CD14-positive monocyte (primary cell): ENCODE measurements at regions not wholly inside any gene's neighbourhood (a gene's known extent, or its start where the extent isn't known, plus 50 kb on each side); places are given as distances from the start of the nearest gene placed in this dataset.

Source experiments
- DNase-seq, 3 donors: peaks; one replicate each; pipeline ENCODE4 v3.0.0-alpha.2; 2011 to 2022
- H2AFZ ChIP-seq: 2 replicates; pipeline ENCODE4 v1.6.0; 2012; ENCODE audit warnings: mild to moderate bottlenecking, low read depth, low read length, inconsistent platforms; ENCODE audit not compliant: insufficient read depth, poor library complexity, severe bottlenecking
- H3K27ac ChIP-seq, 2 donors: 1 replicate in 1 of 2; 2 replicates in 1 of 2; pipeline ENCODE4 v1.5.1; 2012 to 2013; ENCODE audit warnings: low read length in 2 of 2, control low read depth in 1 of 2, inconsistent platforms in 1 of 2, low read depth in 1 of 2, mild to moderate bottlenecking in 1 of 2
- H3K27me3 ChIP-seq, 2 donors: one replicate each; pipeline versions ENCODE4 v1.6.0 to v1.6.1; 2011 to 2013; ENCODE audit warnings: low read length in 2 of 2; ENCODE audit not compliant: control insufficient read depth in 2 of 2, insufficient read depth in 2 of 2
- H3K36me3 ChIP-seq, 2 donors: replicated peaks in 1 of 2; 1 replicate in 1 of 2; 2 replicates in 1 of 2; pipeline versions ENCODE4 v1.5.1 to v1.6.1; 2012 to 2013; ENCODE audit warnings: low read length in 2 of 2, control low read depth in 1 of 2, inconsistent platforms in 1 of 2, mild to moderate bottlenecking in 1 of 2; ENCODE audit not compliant: insufficient read depth in 2 of 2, control insufficient read depth in 1 of 2
- H3K4me1 ChIP-seq, 2 donors: 1 replicate in 1 of 2; 2 replicates in 1 of 2; pipeline versions ENCODE4 v1.5.1 to v1.6.1; 2012 to 2013; ENCODE audit warnings: low read length in 2 of 2, control low read depth in 1 of 2, inconsistent platforms in 1 of 2, mild to moderate bottlenecking in 1 of 2, moderate library complexity in 1 of 2; ENCODE audit not compliant: insufficient read depth in 2 of 2, control insufficient read depth in 1 of 2
- H3K4me2 ChIP-seq: replicated peaks from 2 replicates; pipeline ENCODE3; 2012; ENCODE audit warnings: low read length, moderate library complexity, mild to moderate bottlenecking; ENCODE audit not compliant: poor library complexity, severe bottlenecking; ENCODE audit errors: extremely low read depth
- H3K4me3 ChIP-seq, 3 experiments: fragments of 200-600 bp in 1 of 3; sonication (generic) in 1 of 3; replicated peaks in 1 of 3; 1 replicate in 2 of 3; 2 replicates in 1 of 3; pipeline ENCODE4 v1.5.1; 2011 to 2013; ENCODE audit warnings: low read length in 3 of 3, mild to moderate bottlenecking in 3 of 3, control low read depth in 2 of 3, low read depth in 2 of 3, inconsistent platforms in 1 of 3, moderate library complexity in 1 of 3
- H3K79me2 ChIP-seq: 2 replicates; pipeline ENCODE4 v1.6.0; 2012; ENCODE audit warnings: mild to moderate bottlenecking, control low read depth, inconsistent platforms, low read length, moderate library complexity; ENCODE audit not compliant: insufficient read depth
- H3K9ac ChIP-seq: 2 replicates; pipeline ENCODE4 v1.6.0; 2017; ENCODE audit warnings: low read length, mild to moderate bottlenecking; ENCODE audit not compliant: insufficient read depth, poor library complexity, severe bottlenecking
- H3K9me3 ChIP-seq, 2 donors: replicated peaks in 1 of 2; 1 replicate in 1 of 2; 2 replicates in 1 of 2; pipeline versions ENCODE4 v1.5.1 to v1.6.1; 2012 to 2013; ENCODE audit warnings: low read length in 2 of 2, control low read depth in 1 of 2; ENCODE audit not compliant: control insufficient read depth in 1 of 2, insufficient read depth in 1 of 2
- H4K20me1 ChIP-seq: 2 replicates; pipeline ENCODE4 v1.6.0; 2012; ENCODE audit warnings: mild to moderate bottlenecking, low read length, control low read depth, moderate library complexity; ENCODE audit not compliant: insufficient read depth
- H3K27ac Mint-ChIP-seq, 7 donors: one replicate each; pipeline ENCODE4 v1.8.0; 2020; ENCODE audit warnings: mild to moderate bottlenecking in 7 of 7, mixed read lengths in 7 of 7, moderate library complexity in 6 of 7, inconsistent platforms in 2 of 7
- H3K27me3 Mint-ChIP-seq, 3 donors: one replicate each; pipeline ENCODE4 v1.8.0; 2021 to 2022; ENCODE audit warnings: low read depth in 3 of 3, mild to moderate bottlenecking in 3 of 3, mixed read lengths in 3 of 3, moderate library complexity in 3 of 3, inconsistent platforms in 1 of 3
- H3K36me3 Mint-ChIP-seq, 2 donors: one replicate each; pipeline ENCODE4 v1.8.0; 2020; ENCODE audit warnings: mixed read lengths in 2 of 2, inconsistent platforms in 1 of 2, mild to moderate bottlenecking in 1 of 2
- H3K4me1 Mint-ChIP-seq: one replicate; pipeline ENCODE4 v1.8.0; 2020; ENCODE audit warnings: mild to moderate bottlenecking, mixed read lengths
- H3K4me3 Mint-ChIP-seq, 2 donors: one replicate each; pipeline ENCODE4 v1.8.0; 2020; ENCODE audit warnings: mild to moderate bottlenecking in 2 of 2, mixed read lengths in 2 of 2, moderate library complexity in 1 of 2
- H3K9me3 Mint-ChIP-seq, 7 donors: one replicate each; pipeline ENCODE4 v1.8.0; 2020 to 2022; ENCODE audit warnings: mixed read lengths in 7 of 7, mild to moderate bottlenecking in 6 of 7, moderate library complexity in 6 of 7, inconsistent platforms in 2 of 7
- WGBS: methylation state at CpG from one replicate; pipeline ENCODE4 v1.1.5; 2013; ENCODE audit warnings: missing lambda C conversion rate; ENCODE audit not compliant: insufficient coverage; 5-methylcytosine and 5-hydroxymethylcytosine counted together
- intact Hi-C, 2 donors: fragments of 100-400 bp; cut with micrococcal nuclease; formaldehyde crosslinking; loops; one replicate each; pipeline versions ENCODE4 v1.15.0 to v1.15.1; 2023
- TF ChIP-seq, protein P1 (sequence below): fragments of 200-600 bp; IDR thresholded peaks from one replicate; pipeline ENCODE4 v1.8.0; 2022; ENCODE audit warnings: antibody characterized with exemption, mild to moderate bottlenecking

DNA sequence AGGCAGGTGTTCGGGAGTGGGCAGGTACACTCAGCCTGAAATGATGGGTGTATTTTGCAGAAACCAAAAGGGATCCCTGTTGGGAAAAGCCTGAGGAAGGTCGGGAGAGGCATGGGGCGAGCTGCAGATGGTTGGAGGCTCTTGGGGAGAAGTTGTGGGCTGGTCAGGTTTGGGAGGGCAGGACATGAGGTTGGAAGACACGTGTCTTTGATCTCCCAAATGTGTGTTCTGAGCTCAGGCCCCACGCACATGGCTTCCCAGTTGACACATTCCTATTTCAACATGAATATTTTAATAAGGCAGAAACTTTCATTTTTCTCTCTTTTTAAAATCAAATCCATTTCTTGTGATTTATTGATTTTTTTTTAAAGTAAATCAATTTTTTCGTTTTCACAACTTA, 1003.3 kb downstream of the TBC1D22A start:
- no peaks in the 10 kb centered on the region for H3K36me3 ChIP-seq
- Mint-ChIP-seq H3K4me3 (no peak overlapping the region), H3K27me3 (peaks cover 0 to 2% (median 1%) of the 10 kb centered on the region in 3 donors), H3K9me3 (peaks cover 0 to 12% (median 5%) of the 10 kb centered on the region in 7 donors), H3K4me1 (no peaks in the 10 kb centered on the region), H3K27ac (no peak overlapping the region), H3K36me3 (no peaks in the 10 kb centered on the region)
- 64% methylated on average over 3 of the region's 6 CpGs for WGBS
- no peak overlapping the region for H2AFZ ChIP-seq
- H3K27ac ChIP-seq, result no peak overlapping the region
- TF ChIP-seq, protein P1, sequence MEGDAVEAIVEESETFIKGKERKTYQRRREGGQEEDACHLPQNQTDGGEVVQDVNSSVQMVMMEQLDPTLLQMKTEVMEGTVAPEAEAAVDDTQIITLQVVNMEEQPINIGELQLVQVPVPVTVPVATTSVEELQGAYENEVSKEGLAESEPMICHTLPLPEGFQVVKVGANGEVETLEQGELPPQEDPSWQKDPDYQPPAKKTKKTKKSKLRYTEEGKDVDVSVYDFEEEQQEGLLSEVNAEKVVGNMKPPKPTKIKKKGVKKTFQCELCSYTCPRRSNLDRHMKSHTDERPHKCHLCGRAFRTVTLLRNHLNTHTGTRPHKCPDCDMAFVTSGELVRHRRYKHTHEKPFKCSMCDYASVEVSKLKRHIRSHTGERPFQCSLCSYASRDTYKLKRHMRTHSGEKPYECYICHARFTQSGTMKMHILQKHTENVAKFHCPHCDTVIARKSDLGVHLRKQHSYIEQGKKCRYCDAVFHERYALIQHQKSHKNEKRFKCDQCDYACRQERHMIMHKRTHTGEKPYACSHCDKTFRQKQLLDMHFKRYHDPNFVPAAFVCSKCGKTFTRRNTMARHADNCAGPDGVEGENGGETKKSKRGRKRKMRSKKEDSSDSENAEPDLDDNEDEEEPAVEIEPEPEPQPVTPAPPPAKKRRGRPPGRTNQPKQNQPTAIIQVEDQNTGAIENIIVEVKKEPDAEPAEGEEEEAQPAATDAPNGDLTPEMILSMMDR, result no peak
- no peak overlapping the region for H3K4me2 ChIP-seq
- H3K9ac ChIP-seq, result no peak overlapping the region
- H3K9me3 ChIP-seq, result no peaks in the 10 kb centered on the region
- H3K4me3 ChIP-seq, result no peak overlapping the region
- no peaks in the 10 kb centered on the region for H3K79me2 ChIP-seq
- H3K4me1 ChIP-seq, result no peaks in the 10 kb centered on the region
- no peaks in the 10 kb centered on the region for H4K20me1 ChIP-seq
- no peaks in the 10 kb centered on the region for H3K27me3 ChIP-seq
- no peak for DNase-seq
- intact Hi-C loops, result no loop called here

DNA sequence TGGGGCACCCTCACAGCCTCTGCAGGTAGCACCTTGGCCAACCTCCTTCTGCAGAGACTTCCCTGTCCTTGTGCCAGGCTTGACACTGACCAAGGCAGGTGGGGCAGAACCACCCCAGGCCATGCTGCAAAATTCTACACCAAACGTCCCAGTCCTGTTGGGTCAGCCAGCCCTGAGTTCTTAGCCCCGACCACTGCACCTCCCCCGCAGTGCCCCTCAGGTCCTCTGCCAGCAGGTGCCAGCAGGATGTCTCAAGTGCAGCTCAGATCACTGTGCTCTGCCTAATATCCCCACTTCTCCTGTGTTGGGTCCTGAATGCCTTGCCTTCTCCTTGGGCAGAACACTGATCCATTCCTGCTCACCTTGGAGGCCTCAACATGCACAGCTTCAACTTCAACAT, 999.7 kb downstream of the TBC1D22A start:
- no peak for DNase-seq
- H3K4me1 Mint-ChIP-seq, result no peaks in the 10 kb centered on the region
- Histone ChIP-seq H3K4me1 (no peaks in the 10 kb centered on the region), H3K36me3 (no peaks in the 10 kb centered on the region), H3K9me3 (no peaks in the 10 kb centered on the region), H3K27ac (no peak overlapping the region), H2AFZ (no peak overlapping the region), H3K4me3 (no peak overlapping the region), H3K79me2 (no peaks in the 10 kb centered on the region), H4K20me1 (no peaks in the 10 kb centered on the region), H3K4me2 (no peak overlapping the region), H3K9ac (no peak overlapping the region), H3K27me3 (no peaks in the 10 kb centered on the region)
- no peak overlapping the region for H3K27ac Mint-ChIP-seq
- H3K4me3 Mint-ChIP-seq, result no peak overlapping the region
- 81% methylated on average over 3 of the region's 3 CpGs for WGBS
- peaks cover 2 to 12% (median 6%) of the 10 kb centered on the region in 7 donors for H3K9me3 Mint-ChIP-seq
- intact Hi-C loops, result no loop called here
- TF ChIP-seq, protein P1, result no peak
- H3K27me3 Mint-ChIP-seq, result peaks cover 0 to 3% (median 1%) of the 10 kb centered on the region in 3 donors
- no peaks in the 10 kb centered on the region for H3K36me3 Mint-ChIP-seq
